GDM1 (cell line): ENCODE measurements at regions not wholly inside any gene's neighbourhood (a gene's known extent, or its start where the extent isn't known, plus 50 kb on each side); places are given as distances from the start of the nearest gene placed in this dataset.

Experiments
- DNase-seq: peaks from one replicate; lab custom pipeline; 2025; lab: John Stamatoyannopoulos, UW

DNA sequence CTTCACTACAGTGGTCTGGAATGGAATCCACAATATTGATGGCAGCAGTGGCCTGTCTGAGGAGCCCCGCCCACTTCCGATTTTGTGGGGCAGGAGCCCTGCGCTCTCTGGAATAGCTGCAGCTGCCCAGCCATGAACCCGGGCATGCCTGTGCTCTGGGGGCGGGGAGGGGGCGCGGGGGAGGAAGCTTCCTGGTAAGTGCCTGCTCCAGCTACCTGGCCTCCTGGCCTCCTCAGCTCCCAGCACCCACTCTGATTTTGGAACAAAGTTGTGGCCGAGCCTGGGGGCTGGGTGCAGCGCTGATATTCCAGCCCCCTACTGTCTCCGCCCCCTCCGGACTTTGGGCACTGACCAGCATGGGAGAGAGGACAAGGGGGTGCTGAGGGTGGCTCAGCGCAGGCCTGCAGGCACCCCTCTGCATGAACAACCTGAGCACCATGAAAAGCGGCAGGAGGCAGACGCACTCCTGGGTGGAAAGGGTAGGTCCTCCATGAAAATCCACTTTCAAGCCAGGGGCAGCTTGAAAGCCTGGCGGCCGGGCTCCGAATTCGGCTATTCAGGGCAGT is 972.7 kb upstream of the AGA start:
- no peak for DNase-seq

DNA sequence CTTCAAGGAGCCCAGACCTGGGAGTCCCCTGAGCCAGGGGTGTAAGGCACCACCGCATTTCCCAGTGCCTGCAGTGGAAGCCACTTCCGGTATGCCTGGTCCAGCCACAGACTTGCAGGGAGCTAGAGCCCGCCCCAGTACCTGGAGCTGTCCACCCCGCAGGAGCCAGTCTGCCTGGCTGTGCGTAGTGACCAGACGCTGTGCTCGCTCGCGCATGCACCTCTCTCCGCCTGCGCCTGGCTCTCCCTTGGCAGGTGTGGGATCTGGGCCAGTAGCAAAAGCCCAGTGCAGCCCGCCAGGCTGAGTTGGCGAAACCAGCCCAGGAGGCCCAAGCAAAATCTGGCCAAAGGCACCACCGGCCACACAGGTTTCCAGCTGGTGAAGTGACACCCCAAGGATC is 973.7 kb upstream of the AGA start:
- no peak for DNase-seq

DNA sequence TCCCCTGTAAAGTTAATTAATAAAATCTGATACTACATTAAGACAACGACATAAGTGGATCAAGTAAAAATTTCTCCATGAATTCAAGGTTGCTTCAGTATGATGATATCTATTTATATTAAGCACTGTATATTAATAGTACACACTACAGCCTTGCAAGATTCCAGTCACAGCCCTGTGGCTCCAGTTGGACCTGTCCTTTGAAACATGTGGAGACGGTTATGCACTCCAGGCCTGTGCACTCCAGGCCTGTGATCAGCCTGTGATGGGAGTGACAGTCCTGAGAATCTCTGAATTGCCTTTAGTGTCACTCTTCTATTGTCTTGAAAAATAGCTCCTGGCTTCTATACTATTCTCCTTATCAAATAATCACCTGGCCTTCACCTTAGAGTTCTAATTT is 981.1 kb upstream of the AGA start:
- DNase-seq, result no peak

DNA sequence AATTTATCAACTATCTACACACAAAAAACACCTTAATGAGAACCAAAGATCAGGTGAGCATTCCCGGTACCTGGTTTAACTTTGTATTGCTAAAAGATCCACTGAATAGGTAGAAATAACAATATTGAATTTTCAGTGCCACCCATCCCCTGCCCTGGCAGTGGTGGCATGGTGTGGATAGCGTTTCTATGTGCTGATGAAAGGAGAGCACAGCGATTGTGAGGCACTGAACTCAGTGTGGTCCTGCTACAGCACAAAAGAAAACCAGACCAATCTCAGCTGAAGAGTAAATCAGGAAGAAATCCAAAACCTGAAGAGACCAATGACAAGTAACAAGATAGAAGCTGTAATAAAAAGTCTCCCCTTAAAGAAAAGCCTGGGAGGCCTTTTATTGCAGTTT is 984.6 kb upstream of the AGA start:
- DNase-seq, result no peak

DNA sequence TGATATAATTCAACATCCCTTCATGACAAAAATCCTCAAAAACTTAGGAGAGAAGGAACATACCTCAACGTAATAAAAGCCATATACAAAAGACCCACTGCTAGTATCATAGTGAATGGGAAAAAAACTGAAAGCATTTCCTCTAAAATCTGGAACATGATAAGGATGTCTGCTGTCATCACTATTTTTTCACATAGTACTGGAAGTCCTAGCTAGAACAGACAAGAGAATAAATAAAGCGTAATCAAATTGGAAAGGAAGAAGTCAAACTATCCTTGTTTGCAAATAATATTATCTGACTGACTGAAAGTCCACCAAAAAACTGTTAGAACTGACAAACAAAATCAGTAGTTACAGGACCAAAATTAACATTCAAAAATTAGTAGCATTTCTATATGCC is 985.4 kb upstream of the AGA start:
- DNase-seq, result no peak

DNA sequence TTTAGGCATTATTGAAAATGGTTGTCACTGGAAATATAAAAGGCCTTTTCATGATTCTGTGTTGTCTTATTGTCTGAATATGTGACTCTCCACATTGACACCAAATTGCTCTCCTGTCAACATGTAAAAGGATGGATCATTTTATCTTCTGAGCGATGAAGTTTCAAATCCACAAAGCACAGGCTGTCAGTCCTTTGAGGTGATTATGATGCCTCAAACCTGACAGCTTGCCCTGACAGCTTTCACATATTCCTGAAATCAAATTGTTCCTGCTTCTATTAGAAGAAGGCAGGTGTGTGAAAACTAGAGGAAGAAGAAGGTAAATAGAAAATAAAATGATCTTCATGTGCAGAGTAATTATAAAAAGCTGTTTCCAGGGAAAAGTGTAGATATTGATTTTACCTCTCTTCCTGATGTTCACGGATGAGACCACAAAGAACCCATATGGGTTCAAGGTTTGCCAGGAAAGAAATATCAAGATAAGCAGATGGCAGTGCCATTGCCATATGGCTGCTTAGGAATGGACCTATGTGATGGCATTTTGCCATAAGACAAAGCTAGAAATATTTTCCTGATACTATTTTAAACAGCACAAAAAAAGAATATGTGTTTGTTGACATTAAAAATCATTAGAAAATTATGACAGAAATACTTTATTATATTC is 1006.3 kb upstream of the AGA start:
- no peak for DNase-seq

DNA sequence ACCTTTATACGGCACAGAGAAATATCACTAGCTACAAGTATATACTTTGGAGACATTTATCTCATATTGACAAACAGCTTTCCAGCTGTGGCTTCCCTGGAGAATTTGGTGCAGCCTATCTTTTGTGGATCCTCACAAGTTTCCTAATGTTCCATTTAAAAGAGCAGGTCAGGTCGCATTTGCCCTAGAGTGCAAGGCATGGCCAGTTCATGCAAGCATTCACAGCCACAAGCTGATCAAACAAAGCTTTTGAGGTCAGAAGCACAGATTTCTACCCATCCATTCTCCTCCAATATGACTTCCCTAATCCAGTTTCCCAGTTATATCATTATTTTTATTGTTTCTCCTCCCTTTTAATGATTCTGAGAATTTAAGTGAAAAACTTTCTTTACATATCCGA is 1008.4 kb upstream of the AGA start:
- DNase-seq, result no peak

DNA sequence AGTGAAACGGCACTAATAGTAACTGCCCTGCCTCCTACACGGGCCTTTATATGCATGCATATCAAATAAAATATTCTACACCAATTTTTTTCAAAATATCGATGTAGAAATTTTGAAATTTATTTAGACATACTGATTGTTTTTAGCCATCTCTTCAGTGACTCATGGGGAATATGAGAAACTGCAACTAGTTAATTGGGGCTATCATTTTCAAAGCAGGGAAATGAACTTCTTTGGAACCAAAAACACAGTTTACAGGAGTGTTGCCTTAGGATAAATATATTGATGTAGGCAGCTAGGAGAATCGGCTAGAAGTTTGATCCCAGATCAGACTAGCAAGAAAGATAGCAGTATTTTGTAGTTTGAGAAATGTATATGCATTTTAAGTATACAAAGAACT is 1010.8 kb upstream of the AGA start:
- DNase-seq, result no peak

DNA sequence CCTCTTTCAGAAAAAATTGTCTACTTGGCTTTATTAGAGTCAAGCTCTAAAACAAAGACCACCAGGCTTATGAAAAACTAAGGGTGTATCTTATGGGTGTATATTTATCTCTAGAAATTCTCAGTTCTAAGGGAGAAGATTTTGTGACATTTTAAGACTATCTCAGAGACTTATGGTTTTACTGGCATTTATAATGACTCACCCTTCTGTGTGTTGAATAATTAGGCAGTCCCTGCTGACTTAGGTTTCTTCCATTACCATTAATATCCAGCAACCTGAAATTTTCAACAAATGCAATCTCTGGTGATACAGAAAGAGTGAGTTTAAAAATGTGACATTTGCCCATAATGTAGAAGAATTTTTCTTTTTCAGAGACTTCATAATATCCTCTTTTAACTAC is 1015.0 kb upstream of the AGA start:
- no peak for DNase-seq

DNA sequence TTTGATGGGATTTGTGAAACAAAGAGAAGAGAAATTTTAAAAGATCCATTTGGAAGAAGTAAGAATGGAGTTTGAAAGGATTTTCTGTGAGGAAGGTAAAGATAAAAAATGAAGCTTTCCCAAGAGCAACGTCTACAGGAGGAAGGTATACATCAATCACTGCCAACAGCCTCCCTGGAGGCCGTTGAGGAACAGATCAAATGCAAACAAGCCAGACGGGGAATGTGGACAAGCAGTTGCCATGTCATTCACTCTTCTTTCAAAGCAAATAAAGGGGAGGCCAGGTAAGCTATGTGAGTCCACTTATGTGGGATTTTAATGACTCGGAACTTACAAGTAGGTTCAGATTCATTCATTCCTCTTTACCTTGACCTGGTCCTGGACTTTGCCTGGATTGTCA is 1020.5 kb upstream of the AGA start:
- no peak for DNase-seq

DNA sequence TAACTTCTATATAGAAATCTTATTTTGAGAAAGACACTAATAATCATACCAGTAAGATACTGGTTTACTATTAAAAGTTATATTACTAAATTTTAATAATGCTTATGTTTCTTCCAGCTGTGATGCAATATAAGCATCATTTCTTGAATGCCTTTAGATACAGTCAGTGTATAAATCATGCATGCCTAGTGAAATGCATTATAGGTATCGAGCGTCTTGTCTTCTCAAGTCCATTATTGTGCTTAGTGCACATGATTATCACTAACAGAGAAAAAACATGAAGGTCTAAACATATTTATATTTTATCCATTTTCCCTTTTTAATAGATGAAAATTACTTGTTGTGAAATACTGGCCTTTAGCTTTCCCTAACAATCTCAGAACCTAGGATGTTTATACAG is 1021.5 kb upstream of the AGA start:
- DNase-seq, result no peak

DNA sequence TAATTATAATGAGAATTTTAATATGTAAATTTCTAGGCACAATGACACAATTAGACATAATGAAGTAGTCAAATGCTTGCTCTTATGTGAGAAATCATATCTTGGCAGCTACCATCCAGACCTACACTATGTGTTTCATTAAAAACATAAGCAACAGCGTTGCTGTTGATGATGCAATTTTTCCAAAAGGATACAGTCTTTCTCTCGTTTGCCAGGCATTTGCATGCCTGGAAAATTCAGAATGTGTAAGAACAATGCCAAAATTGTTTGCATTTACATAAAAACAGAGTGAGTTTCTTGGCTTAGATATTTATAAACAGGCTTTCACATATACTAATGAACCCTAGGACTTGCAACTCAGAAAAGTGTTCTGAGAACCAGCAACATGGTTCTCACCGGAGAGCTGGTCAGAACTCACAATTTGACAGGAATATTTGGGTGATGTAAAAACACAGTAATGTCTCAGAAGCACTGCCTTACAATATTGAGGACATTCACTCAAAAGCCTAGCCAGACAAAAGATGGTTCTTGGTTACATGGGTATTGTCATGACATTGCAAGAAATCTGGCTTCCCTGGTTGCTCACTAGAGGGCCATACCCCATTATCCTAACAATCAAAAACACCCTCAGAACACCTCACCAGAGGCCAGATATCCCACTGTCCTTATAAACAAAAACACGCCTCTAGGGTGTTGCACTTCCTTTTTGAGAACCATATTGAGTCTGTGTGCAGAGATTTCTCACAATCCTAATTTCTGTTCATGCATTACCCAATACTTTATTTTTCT is 1029.0 kb upstream of the AGA start:
- DNase-seq, result no peak

DNA sequence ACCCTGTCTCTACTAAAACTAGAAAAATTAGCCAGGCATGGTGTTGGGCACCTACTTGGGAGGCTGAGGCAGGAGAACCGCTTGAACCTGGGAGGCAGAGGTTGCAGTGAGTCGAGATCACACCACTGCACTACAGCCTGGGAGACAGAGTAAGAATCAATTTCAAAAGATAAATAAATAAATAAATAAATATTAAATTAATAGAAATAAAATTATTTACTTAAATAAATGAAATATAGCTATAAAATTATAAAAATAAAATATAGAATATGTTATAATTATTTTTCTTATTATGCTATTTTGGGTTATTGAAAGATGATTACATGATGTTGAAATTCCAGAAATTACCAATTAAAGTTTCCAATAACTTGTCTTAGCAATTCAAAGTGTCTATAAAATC is 1029.8 kb upstream of the AGA start:
- DNase-seq, result no peak

DNA sequence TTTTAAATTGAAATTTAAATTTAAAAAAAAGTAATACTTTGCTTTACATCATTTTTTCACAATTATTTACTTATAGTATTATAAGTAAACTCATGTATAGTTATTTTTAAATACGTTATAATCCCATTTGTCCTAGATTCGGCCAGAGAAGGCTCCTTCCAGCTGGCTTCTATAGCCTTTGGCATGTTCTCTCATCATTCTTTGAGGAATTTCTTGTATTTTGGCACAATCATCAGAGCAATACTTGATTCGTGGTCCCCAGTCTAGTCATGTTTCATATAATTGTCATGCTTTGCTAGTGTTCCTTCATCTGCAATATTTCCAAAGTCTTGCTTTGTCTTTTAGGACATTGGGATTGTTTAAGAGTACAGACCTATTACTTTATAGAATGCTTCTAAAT is 1037.9 kb upstream of the AGA start:
- DNase-seq, result no peak

DNA sequence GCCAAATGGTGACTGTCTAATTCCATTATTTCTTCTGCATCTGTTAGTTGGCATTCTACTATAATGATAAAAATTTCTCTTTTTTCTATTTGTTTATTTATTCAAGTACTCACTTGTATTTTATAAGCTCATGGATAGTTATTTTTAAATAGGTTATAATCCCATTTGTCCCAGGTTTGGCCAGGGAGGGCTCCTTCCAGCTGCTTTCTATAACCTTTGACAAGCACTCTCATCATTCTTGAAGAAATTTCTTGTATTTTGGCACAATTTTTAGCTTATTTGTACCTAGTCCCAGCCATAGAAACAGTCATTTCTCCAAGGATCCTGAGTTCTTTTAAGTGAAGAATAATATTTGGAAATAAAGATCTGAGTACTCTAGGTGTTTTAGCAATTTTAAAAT is 1038.6 kb upstream of the AGA start:
- no peak for DNase-seq

DNA sequence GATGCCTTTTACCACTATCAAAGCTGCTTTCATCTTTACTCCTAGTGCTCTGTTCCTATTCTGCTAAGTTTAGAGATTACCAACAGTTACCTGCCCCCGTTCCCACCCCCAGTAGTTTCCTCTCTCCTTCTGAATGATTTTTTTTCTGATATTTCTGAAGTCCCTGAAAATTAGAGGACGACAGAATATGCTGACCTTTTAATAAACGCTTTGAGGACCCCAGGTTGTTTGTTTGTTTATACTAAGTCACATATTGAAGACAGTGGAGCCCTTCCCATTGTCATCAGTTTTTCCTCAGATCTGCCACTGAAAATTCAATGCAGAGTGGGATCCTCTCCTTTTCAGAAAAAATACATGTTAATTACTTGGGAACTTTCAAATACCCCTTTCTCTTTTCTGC is 1039.3 kb upstream of the AGA start:
- no peak for DNase-seq

DNA sequence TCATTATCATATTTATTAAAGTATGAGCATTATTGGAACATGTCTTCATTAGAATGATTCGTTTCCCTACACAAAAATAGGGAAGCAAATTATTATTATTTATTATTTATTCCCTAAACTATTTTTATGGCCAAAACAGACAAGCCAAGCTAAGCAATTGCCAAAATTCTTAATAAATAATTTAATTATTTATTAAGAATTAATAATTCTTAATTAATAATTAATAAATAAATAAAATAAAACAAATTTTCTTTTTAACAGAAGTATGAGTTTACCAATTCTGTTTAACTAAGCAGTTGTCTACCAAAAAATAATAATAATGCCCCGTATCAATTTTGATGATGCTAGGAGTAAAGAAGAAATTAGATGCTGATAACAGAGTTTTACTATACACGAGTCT is 1080.8 kb upstream of the AGA start:
- DNase-seq, result no peak

DNA sequence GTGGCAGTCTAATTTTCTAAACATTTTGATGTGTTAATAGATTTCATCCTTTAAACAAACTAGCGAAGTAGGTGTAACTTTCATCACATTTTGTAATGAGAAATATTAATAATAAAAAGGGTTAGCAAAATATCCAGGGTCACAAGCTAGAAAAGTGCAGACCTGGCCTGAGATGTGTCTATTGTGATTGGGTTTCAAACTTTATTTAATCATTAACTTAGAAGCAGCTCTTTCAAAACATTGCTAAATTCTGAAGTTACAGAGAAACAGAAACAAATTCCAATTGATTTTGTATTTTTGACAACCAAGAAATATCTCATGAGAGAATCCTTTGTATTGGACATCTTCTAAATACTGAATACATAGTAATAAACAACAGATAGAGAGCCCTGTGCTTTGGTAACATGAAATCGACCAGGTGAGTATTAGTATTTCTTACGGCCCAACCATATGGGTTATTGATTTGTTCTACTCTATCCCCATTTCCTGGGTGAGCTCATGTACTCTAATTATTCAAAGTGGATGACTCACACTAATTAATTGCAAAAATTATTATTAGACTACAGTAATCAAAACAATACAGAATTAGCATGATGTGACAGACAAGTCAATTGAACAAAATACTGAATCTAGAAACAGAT is 1093.8 kb upstream of the AGA start:
- DNase-seq, result no peak

DNA sequence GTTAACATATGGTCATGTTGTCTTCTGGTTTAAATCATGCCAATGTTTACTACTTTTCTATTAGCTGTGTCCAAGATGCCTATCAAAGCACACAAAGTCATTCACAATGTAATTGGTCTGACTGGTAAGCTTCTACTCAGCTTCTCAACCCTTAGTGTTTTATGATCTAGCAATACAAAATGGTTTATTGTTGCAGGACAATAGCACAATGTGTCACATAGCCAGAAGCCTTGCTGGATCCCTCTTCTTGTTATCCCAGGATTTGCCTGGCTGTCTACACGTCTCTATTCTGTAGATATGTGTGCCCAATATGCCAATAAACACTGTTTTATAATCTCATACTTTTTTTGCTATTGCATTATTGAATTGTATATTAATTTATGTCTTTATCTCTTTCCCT is 1111.0 kb upstream of the AGA start:
- DNase-seq, result no peak

DNA sequence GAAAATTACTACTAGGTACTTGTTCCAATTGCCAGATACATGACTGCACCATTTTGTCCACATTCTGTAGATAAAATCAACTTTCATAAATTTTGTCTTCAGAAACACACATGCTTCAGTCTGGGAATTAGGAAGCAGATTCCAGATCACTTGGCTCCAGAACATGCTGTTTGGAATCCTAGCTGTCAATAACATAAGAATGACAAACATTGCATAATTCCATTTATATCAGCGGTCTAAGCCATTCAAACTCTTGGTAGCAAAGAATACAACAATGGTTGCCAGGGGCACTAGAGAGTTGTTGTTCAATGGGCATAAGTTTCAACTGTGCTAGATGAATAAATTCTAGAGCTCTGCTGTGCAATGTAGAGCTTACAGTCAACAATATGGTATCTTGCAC is 1112.1 kb upstream of the AGA start:
- DNase-seq, result no peak

DNA sequence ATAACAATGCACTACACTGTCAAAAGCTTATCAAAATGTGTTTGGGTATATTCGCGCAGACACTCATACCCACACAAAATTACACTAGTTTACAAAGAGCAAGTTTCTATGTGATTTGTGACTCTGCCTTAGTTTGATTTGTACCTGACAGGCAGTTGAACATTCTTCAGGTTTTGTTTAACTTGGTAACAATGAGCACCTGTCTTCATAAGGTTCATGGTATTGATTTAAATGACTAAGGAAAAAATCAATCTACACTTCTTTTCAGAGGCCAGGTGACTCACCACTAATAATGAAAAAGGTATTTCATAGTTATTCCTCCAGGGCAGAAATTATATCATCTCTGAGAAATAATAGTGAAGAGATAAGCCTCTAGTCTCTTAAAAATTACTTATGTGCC is 1114.6 kb upstream of the AGA start:
- no peak for DNase-seq

DNA sequence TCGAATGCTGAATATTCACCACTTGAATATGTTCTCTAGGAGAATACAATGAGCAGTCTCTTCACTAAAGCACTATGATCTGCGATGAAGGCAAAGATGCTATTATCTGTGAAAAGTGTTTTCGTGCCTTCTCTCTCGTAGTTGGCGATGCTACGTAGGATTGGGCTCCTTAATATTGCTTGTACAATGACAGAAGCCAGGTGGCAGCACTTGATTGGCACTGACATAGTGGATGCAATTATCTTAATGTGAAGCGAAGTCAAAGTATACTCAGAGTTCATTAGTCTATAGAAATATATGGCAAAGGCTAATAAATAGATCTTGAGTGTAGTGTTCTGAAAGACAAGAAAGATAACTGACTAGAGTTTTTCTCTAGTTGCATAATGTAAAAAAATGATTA is 1135.7 kb upstream of the AGA start:
- no peak for DNase-seq

DNA sequence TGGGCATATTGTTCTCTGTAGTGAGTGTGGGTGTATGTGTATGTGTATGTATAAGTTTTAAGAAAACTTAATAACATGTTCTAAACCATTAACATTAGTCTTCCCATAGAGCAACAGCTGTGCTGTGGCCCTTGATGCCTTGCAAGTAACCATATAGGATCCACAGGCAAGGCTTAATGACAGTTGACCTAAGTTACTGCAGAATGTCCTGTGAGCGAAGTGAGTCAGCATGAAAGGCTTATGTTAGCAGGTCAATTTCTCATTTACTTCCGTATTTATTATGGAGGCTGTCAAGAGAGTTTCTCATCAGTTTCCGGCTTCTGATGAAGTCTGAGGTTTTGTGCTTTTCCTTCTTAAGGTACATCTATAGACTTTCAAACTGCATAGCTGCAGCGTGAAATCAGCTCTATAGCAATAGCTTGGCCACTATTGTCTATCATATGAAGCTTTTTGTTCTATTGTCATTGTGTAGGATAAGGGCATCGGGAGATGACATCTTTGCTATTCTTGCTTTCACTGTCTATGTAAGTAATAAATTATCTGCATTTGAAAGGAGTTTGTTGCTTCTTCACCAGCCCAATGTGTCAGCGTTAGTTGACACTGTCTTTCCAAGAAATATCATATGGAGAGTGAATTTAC is 1153.4 kb upstream of the AGA start:
- DNase-seq, result no peak
